GM23338 (cell line): ENCODE measurements at regions not wholly inside any gene's neighbourhood (a gene's known extent, or its start where the extent isn't known, plus 50 kb on each side); places are given as distances from the start of the nearest gene placed in this dataset.

ENCODE experiments used
- CREB1 ChIP-seq: fragments of 250-450 bp; sonication (Bioruptor Pico); IDR thresholded peaks from 2 replicates; pipeline ENCODE4 v1.5.0; 2020; ENCODE audit warnings: low read depth, mild to moderate bottlenecking, moderate library complexity
- CTCF ChIP-seq, 2 experiments: fragments of 200-600 bp in 1 of 2; sonication (generic) in 1 of 2; conservative IDR thresholded peaks; 2 replicates each; pipeline versions ENCODE4 v1.5.1 to v1.6.1; 2016 to 2017; ENCODE audit warnings: antibody characterized with exemption in 2 of 2, low read depth in 2 of 2, mild to moderate bottlenecking in 2 of 2, moderate library complexity in 1 of 2
- ETS1 ChIP-seq: IDR thresholded peaks from 2 replicates; pipeline ENCODE4 v1.6.1; 2016; ENCODE audit warnings: antibody characterized with exemption
- EZH2 ChIP-seq: fragments of 200-600 bp; sonication (generic); IDR thresholded peaks from one replicate; pipeline ENCODE4 v1.8.0; 2017; ENCODE audit warnings: antibody characterized with exemption, mild to moderate bottlenecking, low read depth; ENCODE audit not compliant: unreplicated experiment
- EZH2phosphoT487 ChIP-seq: fragments of 200-600 bp; sonication (generic); IDR thresholded peaks from one replicate; pipeline ENCODE4 v1.8.1; 2018; ENCODE audit warnings: antibody characterized with exemption; ENCODE audit not compliant: unreplicated experiment
- JUNB ChIP-seq: IDR thresholded peaks from one replicate; pipeline ENCODE4 v1.6.1; 2016; ENCODE audit warnings: antibody characterized with exemption; ENCODE audit not compliant: unreplicated experiment
- NANOG ChIP-seq: IDR thresholded peaks from 2 replicates; pipeline ENCODE4 v1.6.1; 2016; ENCODE audit warnings: antibody characterized with exemption, borderline replicate concordance
- POLR2AphosphoS5 ChIP-seq: IDR thresholded peaks from 2 replicates; pipeline ENCODE4 v1.6.1; 2016; ENCODE audit warnings: antibody characterized with exemption, low read depth
- REST ChIP-seq: IDR thresholded peaks from one replicate; pipeline ENCODE4 v1.6.1; 2018; ENCODE audit warnings: antibody characterized with exemption; ENCODE audit not compliant: unreplicated experiment
- STAT1 ChIP-seq: IDR thresholded peaks from one replicate; pipeline ENCODE4 v1.6.1; 2016; ENCODE audit warnings: antibody characterized with exemption; ENCODE audit not compliant: unreplicated experiment
- ZNF114 ChIP-seq: fragments of 250-450 bp; sonication (Bioruptor Pico); IDR thresholded peaks from 2 replicates; pipeline ENCODE4 v1.5.0; 2020; ENCODE audit warnings: mild to moderate bottlenecking, moderate library complexity
- ZNF331 ChIP-seq: fragments of 250-450 bp; sonication (Bioruptor Pico); IDR thresholded peaks from 2 replicates; pipeline ENCODE4 v1.5.0; 2020; ENCODE audit warnings: low read depth, mild to moderate bottlenecking, moderate library complexity
- ZNF462 ChIP-seq: fragments of 250-450 bp; sonication (Bioruptor Pico); IDR thresholded peaks from 2 replicates; pipeline ENCODE4 v1.5.0; 2020; ENCODE audit warnings: mild to moderate bottlenecking, moderate library complexity

- TF ChIP-seq CTCF (conservative IDR thresholded peaks at IDR 0.05; ENCODE audit: low read depth in 2 of 2) (no peak), EZH2phosphoT487 (no peak), JUNB (no peak), EZH2 (no peak), CREB1 (CRISPR knock-in tag) (no peak), REST (no peak), POLR2AphosphoS5 (no peak), NANOG (no peak), ETS1 (no peak), ZNF114 (CRISPR knock-in tag) (no peak), STAT1 (no peak), ZNF331 (CRISPR knock-in tag) (no peak), ZNF462 (CRISPR knock-in tag) (no peak)
Observed at GRCh38 chr17:79544142-79544914, 66.5 kb downstream of the RBFOX3 start.
